ENCODE measurements at regions not wholly inside any gene's neighbourhood (a gene's known extent, or its start where the extent isn't known, plus 50 kb on each side); places are given as distances from the start of the nearest gene placed in this dataset.

GRCh38 chr12:114742363-114742762 is 58.4 kb upstream of the TBX3 start:
- no peak for TF ChIP-seq POLR2A (IDR thresholded peaks at IDR 0.05; ENCODE audit: low read length)
- TF ChIP-seq GATA1 (IDR thresholded peaks at IDR 0.05; ENCODE audit: low read depth, low read length), result no peak

Data from erythroblast (primary cell).